ENCODE measurements at regions not wholly inside any gene's neighbourhood (a gene's known extent, or its start where the extent isn't known, plus 50 kb on each side); places are given as distances from the start of the nearest gene placed in this dataset.

DNA sequence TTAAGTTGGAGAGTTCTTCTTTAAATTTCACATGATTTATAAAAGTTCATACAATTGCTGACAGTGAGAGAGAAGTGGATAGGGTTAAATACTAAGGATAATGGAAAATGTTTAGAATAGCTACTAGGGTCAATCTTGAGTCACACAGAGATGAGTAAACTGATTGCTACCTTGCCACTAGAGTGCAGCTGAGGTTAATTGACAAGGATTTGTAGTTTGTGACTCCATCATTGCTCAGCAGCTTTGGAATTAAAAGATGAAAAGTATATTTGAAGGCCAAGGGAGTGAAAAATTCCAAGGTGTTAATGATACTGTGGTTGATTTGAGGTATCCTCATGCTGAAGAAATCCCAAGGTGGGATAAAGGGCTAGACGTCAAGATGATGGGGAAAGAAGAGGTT, 524.0 kb downstream of the UTRN start:
- H3K36me3 Mint-ChIP-seq (ENCODE audit: insufficient read depth in 1 of 3, low read depth in 3 of 3) = peaks cover 2 to 19% (median 12%) of the 10 kb centered on the region in 3 experiments; a peak in 6 of 7 replicates
- H2BK12ac ChIP-seq (ENCODE audit: insufficient read length, low read depth, low read length) = no peak overlapping the region
- no peak overlapping the region for H4K5ac ChIP-seq (ENCODE audit: insufficient read length, low read depth, low read length)
- H3T11ph ChIP-seq (ENCODE audit: low read length) = no peak overlapping the region
- no peak overlapping the region for H2BK120ac ChIP-seq (ENCODE audit: low read depth, low read length, poor library complexity, severe bottlenecking)
- no peak overlapping the region for H2BK20ac ChIP-seq (ENCODE audit: low read depth, low read length, poor library complexity, severe bottlenecking)
- H3K23me2 ChIP-seq (ENCODE audit: insufficient read length, low read depth, low read length, poor library complexity, severe bottlenecking) = no peaks in the 10 kb centered on the region
- no peak overlapping the region for H4K91ac ChIP-seq (ENCODE audit: insufficient read length, low read depth, low read length)
- no peaks in the 10 kb centered on the region for H3K9me3 ChIP-seq (ENCODE audit: control insufficient read depth, low read depth, low read length)
- H4K8ac ChIP-seq (replicated peaks; ENCODE audit: insufficient read length, low read depth, low read length) = no peak overlapping the region
- no peak overlapping the region for H2BK5ac ChIP-seq (ENCODE audit: insufficient read length, low read length)
- H3K9me3 Mint-ChIP-seq = no peaks in the 10 kb centered on the region
- H3K4me1 ChIP-seq (ENCODE audit: insufficient read depth, low read length) = no peaks in the 10 kb centered on the region
- H2AK5ac ChIP-seq (ENCODE audit: insufficient read length, low read length) = no peak overlapping the region
- H3K27me3 Mint-ChIP-seq (ENCODE audit: low read depth) = no peaks in the 10 kb centered on the region
- no peak overlapping the region for H3K4me2 ChIP-seq (ENCODE audit: insufficient read depth, insufficient read length, low read length)
- no CpG with 5 or more reads among the region's 1 CpG for WGBS (ENCODE audit: extremely low coverage, insufficient read length, low lambda C conversion rate)
- no peak overlapping the region for H3K18ac ChIP-seq (ENCODE audit: insufficient read length, low read depth, low read length)
- no peak for DNase-seq
- peak overlapping the region in 1 of 3 experiments; percentile 41; a peak in 1 of 7 replicates for H3K27ac Mint-ChIP-seq
- H3K23ac ChIP-seq (ENCODE audit: insufficient read length, low read depth, low read length) = no peak overlapping the region
- no peak overlapping the region for H3K14ac ChIP-seq (ENCODE audit: insufficient read depth, low read length)
- H3K27ac ChIP-seq (ENCODE audit: insufficient read length, low read depth, low read length) = no peak overlapping the region
- no peaks in the 10 kb centered on the region for H3K27me3 ChIP-seq (ENCODE audit: insufficient read depth, low read length)
- no peaks in the 10 kb centered on the region for H3K79me2 ChIP-seq (ENCODE audit: insufficient read depth, low read length)
- H2BK15ac ChIP-seq (ENCODE audit: low read depth, low read length) = no peak overlapping the region
- H3K79me1 ChIP-seq (ENCODE audit: insufficient read depth, low read depth, low read length, poor library complexity, severe bottlenecking) = no peaks in the 10 kb centered on the region
- H3K4me1 Mint-ChIP-seq = peaks cover 8 to 12% of the 10 kb centered on the region in 2 experiments; a peak in 3 of 4 replicates
- H4K20me1 ChIP-seq (ENCODE audit: control insufficient read depth, insufficient read depth, insufficient read length) = no peaks in the 10 kb centered on the region
- H2AFZ ChIP-seq (ENCODE audit: low read length) = no peak overlapping the region
- TF ChIP-seq, protein P1, sequence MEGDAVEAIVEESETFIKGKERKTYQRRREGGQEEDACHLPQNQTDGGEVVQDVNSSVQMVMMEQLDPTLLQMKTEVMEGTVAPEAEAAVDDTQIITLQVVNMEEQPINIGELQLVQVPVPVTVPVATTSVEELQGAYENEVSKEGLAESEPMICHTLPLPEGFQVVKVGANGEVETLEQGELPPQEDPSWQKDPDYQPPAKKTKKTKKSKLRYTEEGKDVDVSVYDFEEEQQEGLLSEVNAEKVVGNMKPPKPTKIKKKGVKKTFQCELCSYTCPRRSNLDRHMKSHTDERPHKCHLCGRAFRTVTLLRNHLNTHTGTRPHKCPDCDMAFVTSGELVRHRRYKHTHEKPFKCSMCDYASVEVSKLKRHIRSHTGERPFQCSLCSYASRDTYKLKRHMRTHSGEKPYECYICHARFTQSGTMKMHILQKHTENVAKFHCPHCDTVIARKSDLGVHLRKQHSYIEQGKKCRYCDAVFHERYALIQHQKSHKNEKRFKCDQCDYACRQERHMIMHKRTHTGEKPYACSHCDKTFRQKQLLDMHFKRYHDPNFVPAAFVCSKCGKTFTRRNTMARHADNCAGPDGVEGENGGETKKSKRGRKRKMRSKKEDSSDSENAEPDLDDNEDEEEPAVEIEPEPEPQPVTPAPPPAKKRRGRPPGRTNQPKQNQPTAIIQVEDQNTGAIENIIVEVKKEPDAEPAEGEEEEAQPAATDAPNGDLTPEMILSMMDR (conservative IDR thresholded peaks at IDR 0.05) = no peak
- H3K4me3 Mint-ChIP-seq = no peak overlapping the region
- H3K9ac ChIP-seq (ENCODE audit: extremely low read depth, insufficient read length, low read length) = no peak overlapping the region
- H3K56ac ChIP-seq (ENCODE audit: insufficient read length, low read depth, low read length) = no peak overlapping the region
- no peak overlapping the region for H3K4ac ChIP-seq (ENCODE audit: low read depth, low read length)

All from H9 (cell line).